H9 (cell line): ENCODE measurements at regions not wholly inside any gene's neighbourhood (a gene's known extent, or its start where the extent isn't known, plus 50 kb on each side); places are given as distances from the start of the nearest gene placed in this dataset.

Experiments used
- DNase-seq: peaks from one replicate; pipeline ENCODE4 v3.0.0-alpha.2; 2017
- H2AFZ ChIP-seq: one replicate; pipeline ENCODE4 v1.6.1; 2013; ENCODE audit warnings: mild to moderate bottlenecking, low read length, control low read depth, moderate library complexity
- H2AK5ac ChIP-seq: 2 replicates; pipeline ENCODE4 v1.6.1; 2013; ENCODE audit warnings: low read length, control low read depth, mixed read lengths; ENCODE audit not compliant: insufficient read length
- H2BK120ac ChIP-seq: one replicate; pipeline ENCODE4 v1.6.1; 2013; ENCODE audit warnings: low read depth, mild to moderate bottlenecking, low read length, control low read depth, inconsistent platforms; ENCODE audit not compliant: poor library complexity, severe bottlenecking
- H2BK12ac ChIP-seq: 2 replicates; pipeline ENCODE4 v1.6.1; 2013; ENCODE audit warnings: low read length, control low read depth, mixed read lengths, low read depth; ENCODE audit not compliant: insufficient read length
- H2BK15ac ChIP-seq: 2 replicates; pipeline ENCODE4 v1.6.1; 2013; ENCODE audit warnings: low read depth, low read length, control low read depth
- H2BK20ac ChIP-seq: one replicate; pipeline ENCODE4 v1.6.1; 2013; ENCODE audit warnings: low read depth, mild to moderate bottlenecking, low read length, control low read depth, inconsistent platforms; ENCODE audit not compliant: poor library complexity, severe bottlenecking
- H2BK5ac ChIP-seq: 2 replicates; pipeline ENCODE4 v1.6.1; 2013; ENCODE audit warnings: low read length, control low read depth, mixed read lengths; ENCODE audit not compliant: insufficient read length
- H3K14ac ChIP-seq: 2 replicates; pipeline ENCODE4 v1.6.1; 2013; ENCODE audit warnings: low read length, control low read depth; ENCODE audit not compliant: insufficient read depth
- H3K18ac ChIP-seq: 2 replicates; pipeline ENCODE4 v1.6.1; 2013; ENCODE audit warnings: low read depth, mild to moderate bottlenecking, mixed read lengths, low read length, control low read depth; ENCODE audit not compliant: insufficient read length
- H3K23ac ChIP-seq: 2 replicates; pipeline ENCODE4 v1.6.1; 2013; ENCODE audit warnings: low read length, control low read depth, mixed read lengths, low read depth; ENCODE audit not compliant: insufficient read length
- H3K23me2 ChIP-seq: 2 replicates; pipeline ENCODE4 v1.6.1; 2013; ENCODE audit warnings: low read depth, mild to moderate bottlenecking, mixed read lengths, low read length, control low read depth; ENCODE audit not compliant: insufficient read length, poor library complexity, severe bottlenecking
- H3K27ac ChIP-seq: 2 replicates; pipeline ENCODE4 v1.5.1; 2013; ENCODE audit warnings: low read length, control low read depth, mixed read lengths, low read depth; ENCODE audit not compliant: insufficient read length
- H3K27me3 ChIP-seq: 2 replicates; pipeline ENCODE4 v1.6.1; 2013; ENCODE audit warnings: low read length, control low read depth, inconsistent platforms; ENCODE audit not compliant: insufficient read depth
- H3K4ac ChIP-seq: 2 replicates; pipeline ENCODE4 v1.6.1; 2013; ENCODE audit warnings: low read depth, mild to moderate bottlenecking, control low read depth, inconsistent platforms, low read length, moderate library complexity
- H3K4me1 ChIP-seq: 2 replicates; pipeline ENCODE4 v1.6.1; 2013; ENCODE audit warnings: low read length, control low read depth, inconsistent platforms; ENCODE audit not compliant: insufficient read depth
- H3K4me2 ChIP-seq: 2 replicates; pipeline ENCODE4 v1.6.1; 2013; ENCODE audit warnings: low read length, control low read depth, mixed read lengths; ENCODE audit not compliant: insufficient read length, insufficient read depth
- H3K56ac ChIP-seq: 2 replicates; pipeline ENCODE4 v1.6.1; 2013; ENCODE audit warnings: low read depth, mild to moderate bottlenecking, mixed read lengths, low read length, control low read depth; ENCODE audit not compliant: insufficient read length
- H3K79me1 ChIP-seq: 2 replicates; pipeline ENCODE4 v1.6.1; 2013; ENCODE audit warnings: low read depth, mild to moderate bottlenecking, moderate library complexity, low read length, control low read depth, inconsistent platforms; ENCODE audit not compliant: insufficient read depth, poor library complexity, severe bottlenecking
- H3K79me2 ChIP-seq: 2 replicates; pipeline ENCODE4 v1.6.1; 2013; ENCODE audit warnings: low read length, control low read depth, inconsistent platforms; ENCODE audit not compliant: insufficient read depth
- H3K9ac ChIP-seq: 2 replicates; pipeline ENCODE4 v1.6.1; 2013; ENCODE audit warnings: low read length, control low read depth, mixed read lengths; ENCODE audit not compliant: insufficient read length; ENCODE audit errors: extremely low read depth
- H3K9me3 ChIP-seq: one replicate; pipeline ENCODE4 v1.6.1; 2013; ENCODE audit warnings: low read depth, low read length, inconsistent platforms; ENCODE audit not compliant: control insufficient read depth
- H3T11ph ChIP-seq: one replicate; pipeline ENCODE4 v1.6.1; 2013; ENCODE audit warnings: mild to moderate bottlenecking, low read length, control low read depth, inconsistent platforms
- H4K20me1 ChIP-seq: one replicate; pipeline ENCODE4 v1.6.1; 2013; ENCODE audit not compliant: control insufficient read depth, insufficient read length, insufficient read depth
- H4K5ac ChIP-seq: 2 replicates; pipeline ENCODE4 v1.6.1; 2013; ENCODE audit warnings: low read depth, mild to moderate bottlenecking, mixed read lengths, low read length, control low read depth; ENCODE audit not compliant: insufficient read length
- H4K8ac ChIP-seq: replicated peaks from 2 replicates; pipeline ENCODE4 v1.6.1; 2013; ENCODE audit warnings: low read length, control low read depth, mixed read lengths, low read depth; ENCODE audit not compliant: insufficient read length
- H4K91ac ChIP-seq: 2 replicates; pipeline ENCODE4 v1.6.1; 2013; ENCODE audit warnings: low read depth, mild to moderate bottlenecking, moderate library complexity, mixed read lengths, low read length, control low read depth; ENCODE audit not compliant: insufficient read length
- H3K27ac Mint-ChIP-seq, 3 experiments: 2 replicates in 2 of 3; 3 replicates in 1 of 3; pipeline ENCODE4 v1.8.0; 2020 to 2021; ENCODE audit warnings: mixed read lengths in 3 of 3, mild to moderate bottlenecking in 1 of 3, moderate library complexity in 1 of 3
- H3K27me3 Mint-ChIP-seq: 2 replicates; pipeline ENCODE4 v1.8.0; 2021; ENCODE audit warnings: low read depth, mild to moderate bottlenecking, moderate library complexity, mixed read lengths
- H3K36me3 Mint-ChIP-seq, 3 experiments: 2 replicates in 2 of 3; 3 replicates in 1 of 3; pipeline ENCODE4 v1.8.0; 2020 to 2021; ENCODE audit warnings: low read depth in 3 of 3, mixed read lengths in 3 of 3; ENCODE audit not compliant: insufficient read depth in 1 of 3
- H3K4me1 Mint-ChIP-seq, 2 experiments: 2 replicates each; pipeline ENCODE4 v1.8.0; 2020; ENCODE audit warnings: mixed read lengths in 2 of 2
- H3K4me3 Mint-ChIP-seq, 2 experiments: 2 replicates in 1 of 2; 3 replicates in 1 of 2; pipeline ENCODE4 v1.8.0; 2020 to 2021; ENCODE audit warnings: mild to moderate bottlenecking in 2 of 2, mixed read lengths in 2 of 2, moderate library complexity in 1 of 2
- H3K9me3 Mint-ChIP-seq, 2 experiments: 2 replicates in 1 of 2; 3 replicates in 1 of 2; pipeline ENCODE4 v1.8.0; 2020; ENCODE audit warnings: mild to moderate bottlenecking in 2 of 2, mixed read lengths in 2 of 2, moderate library complexity in 1 of 2
- CTCF ChIP-seq: fragments of 200-600 bp; sonication (generic); conservative IDR thresholded peaks from 3 replicates; pipeline ENCODE4 v1.8.0; 2021; ENCODE audit warnings: antibody characterized with exemption, mild to moderate bottlenecking
- WGBS: extraction: QIAGEN DNeasy Blood & Tissue Kit; methylation state at CpG from one replicate; pipeline ENCODE4 v1.1.7; 2013; ENCODE audit warnings: missing lambda C conversion rate, low lambda C conversion rate, mixed read lengths; ENCODE audit not compliant: insufficient read length; ENCODE audit errors: extremely low coverage; 5-methylcytosine and 5-hydroxymethylcytosine counted together

GRCh38 chr1:4265836-4266235 lies 365.8 kb upstream of the C1orf174 start:
- peaks cover 11 to 13% of the 10 kb centered on the region in 2 experiments for H3K9me3 Mint-ChIP-seq

More at GRCh38 chr1:4265836-4266235, 365.8 kb upstream of the C1orf174 start:
- H3K18ac ChIP-seq, result no peak overlapping the region
- no peak overlapping the region for H3K27ac ChIP-seq
- H3K79me1 ChIP-seq, result no peaks in the 10 kb centered on the region
- WGBS, result no CpG with 5 or more reads among the region's 1 CpG
- no peak overlapping the region for H2AFZ ChIP-seq
- peaks cover 0 to 8% (median 2%) of the 10 kb centered on the region in 3 experiments; a peak in 1 of 7 replicates for H3K36me3 Mint-ChIP-seq
- H4K5ac ChIP-seq, result no peak overlapping the region
- H3K14ac ChIP-seq, result no peak overlapping the region
- no peak overlapping the region for H3K4me3 Mint-ChIP-seq
- H3K27ac Mint-ChIP-seq, result no peak overlapping the region
- H2BK12ac ChIP-seq, result no peak overlapping the region
- no peak overlapping the region for H3K56ac ChIP-seq
- H3K4me1 ChIP-seq, result no peaks in the 10 kb centered on the region
- H3K9ac ChIP-seq, result no peak overlapping the region
- H3K23ac ChIP-seq, result no peak overlapping the region
- H2BK5ac ChIP-seq, result no peak overlapping the region
- H3K4me1 Mint-ChIP-seq, result peaks cover 14 to 22% of the 10 kb centered on the region in 2 experiments
- no peak overlapping the region for H3K4me2 ChIP-seq
- no peak overlapping the region for H4K8ac ChIP-seq
- no peak overlapping the region for H2BK15ac ChIP-seq
- no peak for TF ChIP-seq CTCF
- H2AK5ac ChIP-seq, result no peak overlapping the region
- no peaks in the 10 kb centered on the region for H4K20me1 ChIP-seq
- no peak overlapping the region for H3K4ac ChIP-seq
- H3K27me3 ChIP-seq, result no peaks in the 10 kb centered on the region
- no peak for DNase-seq
- no peak overlapping the region for H4K91ac ChIP-seq
- no peaks in the 10 kb centered on the region for H3K23me2 ChIP-seq
- no peaks in the 10 kb centered on the region for H3K9me3 ChIP-seq
- peaks cover 11% of the 10 kb centered on the region for H3K27me3 Mint-ChIP-seq
- no peak overlapping the region for H2BK120ac ChIP-seq
- no peaks in the 10 kb centered on the region for H3K79me2 ChIP-seq
- no peak overlapping the region for H2BK20ac ChIP-seq
- H3T11ph ChIP-seq, result no peak overlapping the region
